Lung (tissue), 11 donors: ENCODE measurements at regions not wholly inside any gene's neighbourhood (a gene's known extent, or its start where the extent isn't known, plus 50 kb on each side); places are given as distances from the start of the nearest gene placed in this dataset.

Experiments used
- ATAC-seq: fragments of 200-7000 bp; cut with Tn5 transposase; one replicate; pipeline ENCODE4 v1.9.1; 2020; ENCODE audit warnings: moderate number of reproducible peaks; ENCODE audit not compliant: insufficient read depth, low FRiP score
- DNase-seq, 3 donors: peaks; one replicate each; pipeline ENCODE4 v3.0.0-alpha.2; 2013 to 2017
- H3K27ac ChIP-seq, 2 donors: one replicate each; pipeline ENCODE4 v1.5.1; 2013; ENCODE audit warnings: mild to moderate bottlenecking in 2 of 2, moderate library complexity in 2 of 2, control low read depth in 1 of 2, inconsistent platforms in 1 of 2, low read depth in 1 of 2, low read length in 1 of 2
- H3K27me3 ChIP-seq, 3 donors: one replicate each; pipeline ENCODE4 v1.5.1; 2013; ENCODE audit warnings: low read length in 2 of 3; ENCODE audit not compliant: control insufficient read depth in 3 of 3, insufficient read depth in 3 of 3
- H3K36me3 ChIP-seq, 4 donors: one replicate each; pipeline ENCODE4 v1.5.1; 2013; ENCODE audit warnings: low read length in 4 of 4, mild to moderate bottlenecking in 1 of 4, moderate library complexity in 1 of 4; ENCODE audit not compliant: control insufficient read depth in 4 of 4, insufficient read depth in 4 of 4
- H3K4me1 ChIP-seq, 5 donors: one replicate each; pipeline ENCODE4 v1.5.1; 2013; ENCODE audit warnings: low read length in 5 of 5, mild to moderate bottlenecking in 2 of 5, moderate library complexity in 1 of 5; ENCODE audit not compliant: control insufficient read depth in 5 of 5, insufficient read depth in 5 of 5
- H3K4me3 ChIP-seq: one replicate; pipeline ENCODE4 v1.5.1; 2013; ENCODE audit warnings: mild to moderate bottlenecking, control low read depth, moderate library complexity
- H3K9ac ChIP-seq, 2 donors: one replicate each; pipeline ENCODE4 v1.5.1; 2013; ENCODE audit warnings: low read length in 2 of 2, control low read depth in 1 of 2; ENCODE audit not compliant: insufficient read depth in 1 of 2
- H3K9me3 ChIP-seq, 4 donors: one replicate each; pipeline ENCODE4 v1.5.1; 2013; ENCODE audit warnings: low read length in 3 of 4, mild to moderate bottlenecking in 1 of 4, moderate library complexity in 1 of 4; ENCODE audit not compliant: control insufficient read depth in 4 of 4, insufficient read depth in 3 of 4
- CTCF ChIP-seq: IDR thresholded peaks from 2 replicates; pipeline ENCODE4 v1.5.1; 2012; ENCODE audit warnings: mild to moderate bottlenecking; ENCODE audit errors: control extremely low read depth, extremely low read depth
- WGBS, 2 donors: extraction: QIAGEN DNeasy Blood & Tissue Kit; methylation state at CpG; one replicate each; pipeline ENCODE4 v1.1.7; 2013; 5-methylcytosine and 5-hydroxymethylcytosine counted together
- donor health status: control.
- donor health status: control.
- donor health status: Bipolar disorder and iron deficiency.
- donor health status: healthy.
- donor health status: DM: yes; HTN: yes; CAD: no.

- Histone ChIP-seq H3K9me3 (no peaks in the 10 kb centered on the region), H3K9ac (no peak overlapping the region), H3K4me3 (no peak overlapping the region), H3K27ac (no peak overlapping the region), H3K27me3 (no peaks in the 10 kb centered on the region), H3K36me3 (no peaks in the 10 kb centered on the region), H3K4me1 (no peaks in the 10 kb centered on the region)
- no peak for TF ChIP-seq CTCF
- WGBS, 2 donors = 67 to 80% methylated on average over 5 of the region's 5 CpGs
- ATAC-seq (no peak), DNase-seq (no peak)
These were observed 773.0 kb upstream of the IGFBP3 start for GRCh38 chr7:46694058-46694457.

- no peaks in the 10 kb centered on the region for H3K36me3 ChIP-seq
- no peaks in the 10 kb centered on the region for H3K9me3 ChIP-seq
- WGBS, 2 donors = 72 to 87% methylated on average over 1 of the region's 1 CpG
- H3K9ac ChIP-seq = no peak overlapping the region
- no peaks in the 10 kb centered on the region for H3K27me3 ChIP-seq
- DNase-seq (no peak), ATAC-seq (no peak)
- no peak for TF ChIP-seq CTCF
- H3K27ac ChIP-seq = no peak overlapping the region
- no peaks in the 10 kb centered on the region for H3K4me1 ChIP-seq
- H3K4me3 ChIP-seq = no peak overlapping the region
These were observed 766.1 kb upstream of the IGFBP3 start for GRCh38 chr7:46687203-46687602.

DNA sequence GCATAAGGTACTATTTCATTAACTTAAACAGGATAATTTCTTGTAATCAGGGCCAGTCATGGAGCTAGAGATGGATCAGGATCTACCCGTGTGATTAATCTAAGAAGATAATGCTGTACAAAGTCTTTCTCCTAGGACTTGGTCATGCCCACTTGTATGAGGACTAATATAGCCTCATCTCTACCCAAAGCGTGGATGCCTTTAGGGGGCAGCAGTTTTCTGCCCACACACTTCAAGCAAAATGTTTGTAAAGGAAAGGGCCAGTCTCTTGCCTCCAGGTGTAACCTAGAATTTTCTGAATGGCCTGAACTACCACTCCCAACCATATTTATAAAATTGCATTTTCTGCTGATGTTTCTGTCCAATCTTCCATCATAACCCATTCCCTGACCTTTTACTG is 764.0 kb upstream of the IGFBP3 start:
- no peak overlapping the region for H3K4me3 ChIP-seq
- H3K27me3 ChIP-seq = no peaks in the 10 kb centered on the region
- no peak for ATAC-seq
- no peak overlapping the region for H3K27ac ChIP-seq
- no peaks in the 10 kb centered on the region for H3K9me3 ChIP-seq
- TF ChIP-seq CTCF = no peak
- WGBS, 2 donors = 74 to 80% methylated on average over 2 of the region's 2 CpGs
- no peaks in the 10 kb centered on the region for H3K4me1 ChIP-seq
- H3K36me3 ChIP-seq = no peaks in the 10 kb centered on the region
- no peak overlapping the region for H3K9ac ChIP-seq
- no peak for DNase-seq

- ATAC-seq (no peak), DNase-seq (no peak)
- Histone ChIP-seq H3K27ac (no peak overlapping the region), H3K27me3 (no peaks in the 10 kb centered on the region), H3K9ac (no peak overlapping the region), H3K36me3 (no peaks in the 10 kb centered on the region), H3K4me1 (no peaks in the 10 kb centered on the region), H3K9me3 (no peaks in the 10 kb centered on the region), H3K4me3 (no peak overlapping the region)
- WGBS, 2 donors = 88% methylated on average over 7 of the region's 7 CpGs
- no peak for TF ChIP-seq CTCF
These were observed 762.0 kb upstream of the IGFBP3 start for GRCh38 chr7:46682836-46683624.
